ENCODE measurements at regions not wholly inside any gene's neighbourhood (a gene's known extent, or its start where the extent isn't known, plus 50 kb on each side); places are given as distances from the start of the nearest gene placed in this dataset.
A peak's percentile ranks its signal among the peaks of the same experiment; 100 is the strongest.
"Not testable (repeated sequence)": the region's sequence is repeated elsewhere in the genome, so short reads cannot be mapped to it uniquely, and the experiment has no call there.

GRCh38 chr18:11343096-11343495 lies 193.7 kb upstream of the PIEZO2 start:
- no peaks in the 10 kb centered on the region for H3K4me1 Mint-ChIP-seq
- no peak for DNase-seq
- Histone ChIP-seq H3K4me1 (ENCODE audit: control insufficient read depth, insufficient read depth, low read length) (no peaks in the 10 kb centered on the region), H3K4me3 (ENCODE audit: low read length) (no peak overlapping the region), H3K27me3 (ENCODE audit: control insufficient read depth, insufficient read depth, low read length, poor library complexity, severe bottlenecking) (no peaks in the 10 kb centered on the region), H3K36me3 (ENCODE audit: control insufficient read depth, insufficient read depth, low read length) (no peaks in the 10 kb centered on the region), H3K27ac (ENCODE audit: low read depth, low read length) (no peak overlapping the region), H3K9me3 (ENCODE audit: control insufficient read depth, low read length) (peaks cover 58% of the 10 kb centered on the region), H3K9ac (ENCODE audit: extremely low read depth, low read length, poor library complexity, severe bottlenecking) (no peak overlapping the region)
- no peak for TF ChIP-seq CTCF (conservative IDR thresholded peaks at IDR 0.05)
- WGBS, 2 experiments (ENCODE audit: insufficient coverage in 1 of 2, insufficient read length in 1 of 2) = 75 to 88% methylated on average over 3 to 4 of the region's 4 CpGs
- H3K9me3 Mint-ChIP-seq = peaks cover 41% of the 10 kb centered on the region
- peaks cover 5% of the 10 kb centered on the region for H3K36me3 Mint-ChIP-seq (ENCODE audit: low read depth)
- H3K4me3 Mint-ChIP-seq = no peak overlapping the region
- no peaks in the 10 kb centered on the region for H3K27me3 Mint-ChIP-seq (ENCODE audit: insufficient read depth)
- no peak overlapping the region for H3K27ac Mint-ChIP-seq

GRCh38 chr18:11342115-11342514 lies 192.7 kb upstream of the PIEZO2 start:
- H3K9me3 Mint-ChIP-seq = peaks cover 36% of the 10 kb centered on the region
- peak overlapping the region; percentile 29 for H3K4me3 ChIP-seq (ENCODE audit: low read length)
- not testable (repeated sequence) for H3K27me3 Mint-ChIP-seq (ENCODE audit: insufficient read depth); H3K27ac ChIP-seq (ENCODE audit: low read depth, low read length); H3K36me3 ChIP-seq (ENCODE audit: control insufficient read depth, insufficient read depth, low read length); H3K27me3 ChIP-seq (ENCODE audit: control insufficient read depth, insufficient read depth, low read length, poor library complexity, severe bottlenecking); DNase-seq; H3K4me3 Mint-ChIP-seq; H3K4me1 Mint-ChIP-seq; H3K4me1 ChIP-seq (ENCODE audit: control insufficient read depth, insufficient read depth, low read length); H3K36me3 Mint-ChIP-seq (ENCODE audit: low read depth); H3K9ac ChIP-seq (ENCODE audit: extremely low read depth, low read length, poor library complexity, severe bottlenecking); H3K27ac Mint-ChIP-seq
- peaks cover 50% of the 10 kb centered on the region for H3K9me3 ChIP-seq (ENCODE audit: control insufficient read depth, low read length)
- 95 to 96% methylated on average over 4 to 5 of the region's 5 CpGs for WGBS, 2 experiments (ENCODE audit: insufficient coverage in 1 of 2, insufficient read length in 1 of 2)

GRCh38 chr18:11339188-11339775 lies 189.9 kb upstream of the PIEZO2 start:
- no peak overlapping the region for H3K27ac ChIP-seq (ENCODE audit: low read depth, low read length)
- H3K4me3 ChIP-seq (ENCODE audit: low read length) = no peak overlapping the region
- no peaks in the 10 kb centered on the region for H3K27me3 ChIP-seq (ENCODE audit: control insufficient read depth, insufficient read depth, low read length, poor library complexity, severe bottlenecking)
- no peak overlapping the region for H3K9ac ChIP-seq (ENCODE audit: extremely low read depth, low read length, poor library complexity, severe bottlenecking)
- no peaks in the 10 kb centered on the region for H3K27me3 Mint-ChIP-seq (ENCODE audit: insufficient read depth)
- no peak overlapping the region for H3K27ac Mint-ChIP-seq
- no peak for DNase-seq
- peaks cover 35% of the 10 kb centered on the region for H3K9me3 ChIP-seq (ENCODE audit: control insufficient read depth, low read length)
- no peaks in the 10 kb centered on the region for H3K36me3 ChIP-seq (ENCODE audit: control insufficient read depth, insufficient read depth, low read length)
- peaks cover 5% of the 10 kb centered on the region for H3K36me3 Mint-ChIP-seq (ENCODE audit: low read depth)
- H3K9me3 Mint-ChIP-seq = peaks cover 31% of the 10 kb centered on the region
- H3K4me3 Mint-ChIP-seq = no peak overlapping the region
- no peak for TF ChIP-seq CTCF (conservative IDR thresholded peaks at IDR 0.05)
- H3K4me1 Mint-ChIP-seq = peaks cover under 1% of the 10 kb centered on the region
- no peaks in the 10 kb centered on the region for H3K4me1 ChIP-seq (ENCODE audit: control insufficient read depth, insufficient read depth, low read length)

GRCh38 chr18:11336241-11336640 lies 186.9 kb upstream of the PIEZO2 start:
- no peak overlapping the region for H3K27ac ChIP-seq (ENCODE audit: low read depth, low read length)
- peaks cover 4% of the 10 kb centered on the region for H3K9me3 ChIP-seq (ENCODE audit: control insufficient read depth, low read length)
- 94 to 97% methylated on average over 2 to 3 of the region's 3 CpGs for WGBS, 2 experiments (ENCODE audit: insufficient coverage in 1 of 2, insufficient read length in 1 of 2)
- H3K4me1 Mint-ChIP-seq = peaks cover 6% of the 10 kb centered on the region
- H3K9me3 Mint-ChIP-seq = peaks cover 4% of the 10 kb centered on the region
- no peak overlapping the region for H3K4me3 ChIP-seq (ENCODE audit: low read length)
- no peaks in the 10 kb centered on the region for H3K27me3 ChIP-seq (ENCODE audit: control insufficient read depth, insufficient read depth, low read length, poor library complexity, severe bottlenecking)
- no peak for DNase-seq
- TF ChIP-seq CTCF (conservative IDR thresholded peaks at IDR 0.05) = no peak
- no peak overlapping the region for H3K9ac ChIP-seq (ENCODE audit: extremely low read depth, low read length, poor library complexity, severe bottlenecking)
- no peak overlapping the region for H3K4me3 Mint-ChIP-seq
- no peaks in the 10 kb centered on the region for H3K27me3 Mint-ChIP-seq (ENCODE audit: insufficient read depth)
- H3K27ac Mint-ChIP-seq = no peak overlapping the region
- H3K36me3 ChIP-seq (ENCODE audit: control insufficient read depth, insufficient read depth, low read length) = no peaks in the 10 kb centered on the region
- no peaks in the 10 kb centered on the region for H3K36me3 Mint-ChIP-seq (ENCODE audit: low read depth)
- peaks cover under 1% of the 10 kb centered on the region for H3K4me1 ChIP-seq (ENCODE audit: control insufficient read depth, insufficient read depth, low read length)
